ENCODE measurements at regions not wholly inside any gene's neighbourhood (a gene's known extent, or its start where the extent isn't known, plus 50 kb on each side); places are given as distances from the start of the nearest gene placed in this dataset.
"Not testable (repeated sequence)": the region's sequence is repeated elsewhere in the genome, so short reads cannot be mapped to it uniquely, and the experiment has no call there.

GRCh38 chr4:11966782-11967181, 538.1 kb upstream of the HS3ST1 start:
- TF ChIP-seq, protein P1, sequence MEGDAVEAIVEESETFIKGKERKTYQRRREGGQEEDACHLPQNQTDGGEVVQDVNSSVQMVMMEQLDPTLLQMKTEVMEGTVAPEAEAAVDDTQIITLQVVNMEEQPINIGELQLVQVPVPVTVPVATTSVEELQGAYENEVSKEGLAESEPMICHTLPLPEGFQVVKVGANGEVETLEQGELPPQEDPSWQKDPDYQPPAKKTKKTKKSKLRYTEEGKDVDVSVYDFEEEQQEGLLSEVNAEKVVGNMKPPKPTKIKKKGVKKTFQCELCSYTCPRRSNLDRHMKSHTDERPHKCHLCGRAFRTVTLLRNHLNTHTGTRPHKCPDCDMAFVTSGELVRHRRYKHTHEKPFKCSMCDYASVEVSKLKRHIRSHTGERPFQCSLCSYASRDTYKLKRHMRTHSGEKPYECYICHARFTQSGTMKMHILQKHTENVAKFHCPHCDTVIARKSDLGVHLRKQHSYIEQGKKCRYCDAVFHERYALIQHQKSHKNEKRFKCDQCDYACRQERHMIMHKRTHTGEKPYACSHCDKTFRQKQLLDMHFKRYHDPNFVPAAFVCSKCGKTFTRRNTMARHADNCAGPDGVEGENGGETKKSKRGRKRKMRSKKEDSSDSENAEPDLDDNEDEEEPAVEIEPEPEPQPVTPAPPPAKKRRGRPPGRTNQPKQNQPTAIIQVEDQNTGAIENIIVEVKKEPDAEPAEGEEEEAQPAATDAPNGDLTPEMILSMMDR (conservative IDR thresholded peaks at IDR 0.05; ENCODE audit: low read depth, low read length): no peak
- no peak for DNase-seq (ENCODE audit: low read depth)

GRCh38 chr4:11954093-11954492, 525.4 kb upstream of the HS3ST1 start:
- no peak overlapping the region for H3K4me3 ChIP-seq (ENCODE audit: low read depth, low read length)
- TF ChIP-seq, protein P1 (conservative IDR thresholded peaks at IDR 0.05; ENCODE audit: low read depth, low read length): peak; percentile 12
- peak; percentile 10 for DNase-seq (ENCODE audit: low read depth)

More at GRCh38 chr4:11966782-11967181, 538.1 kb upstream of the HS3ST1 start:
- H3K4me3 ChIP-seq (ENCODE audit: low read depth, low read length): no peak overlapping the region

DNA sequence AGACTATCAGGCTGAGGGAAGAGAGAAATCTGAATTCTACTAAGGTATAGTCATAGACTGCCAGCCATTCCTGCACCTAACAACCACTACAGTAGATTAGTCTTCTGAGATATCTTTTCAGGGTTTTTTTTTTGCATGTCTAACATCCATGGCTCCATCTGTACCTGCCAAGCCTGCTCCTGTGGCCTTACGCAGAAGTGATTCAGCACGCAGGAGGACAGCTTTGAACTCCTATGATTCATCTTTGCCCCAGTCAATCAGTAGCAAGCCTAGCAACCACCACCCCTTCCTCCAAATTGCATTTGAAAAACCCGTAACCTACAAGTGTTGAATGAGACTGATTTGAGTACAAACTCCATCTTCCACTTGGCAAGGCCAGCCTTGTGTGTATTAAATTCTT, 520.7 kb upstream of the HS3ST1 start:
- no peak for DNase-seq (ENCODE audit: low read depth)
- H3K4me3 ChIP-seq (ENCODE audit: low read depth, low read length): no peak overlapping the region
- TF ChIP-seq, protein P1 (conservative IDR thresholded peaks at IDR 0.05; ENCODE audit: low read depth, low read length): no peak

DNA sequence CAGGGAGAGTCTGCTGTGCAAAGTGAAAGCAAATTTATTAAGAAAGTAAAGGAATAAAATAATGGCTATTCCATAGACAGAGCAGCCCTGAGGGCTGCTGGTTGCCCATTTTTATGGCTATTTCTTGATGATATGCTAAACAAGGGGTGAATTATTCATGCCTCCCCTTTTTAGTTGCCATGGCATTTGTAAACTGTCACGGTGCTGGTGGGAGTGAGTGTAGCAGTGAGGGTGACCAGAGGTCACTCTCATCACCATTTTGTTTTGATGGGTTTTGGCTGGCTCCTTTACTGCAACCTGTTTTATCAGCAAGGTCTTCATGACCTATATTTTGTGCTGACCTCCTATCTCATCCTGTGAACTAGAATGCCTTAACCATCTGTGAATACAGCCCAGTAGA, 518.9 kb upstream of the HS3ST1 start:
- H3K4me3 ChIP-seq (ENCODE audit: low read depth, low read length); DNase-seq (ENCODE audit: low read depth): not testable (repeated sequence)

- TF ChIP-seq, protein P1 (conservative IDR thresholded peaks at IDR 0.05; ENCODE audit: low read depth, low read length): no peak
- no peak for DNase-seq (ENCODE audit: low read depth)
- H3K4me3 ChIP-seq (ENCODE audit: low read depth, low read length): no peak overlapping the region
These were observed 509.2 kb upstream of the HS3ST1 start for GRCh38 chr4:11937941-11938340.

DNA sequence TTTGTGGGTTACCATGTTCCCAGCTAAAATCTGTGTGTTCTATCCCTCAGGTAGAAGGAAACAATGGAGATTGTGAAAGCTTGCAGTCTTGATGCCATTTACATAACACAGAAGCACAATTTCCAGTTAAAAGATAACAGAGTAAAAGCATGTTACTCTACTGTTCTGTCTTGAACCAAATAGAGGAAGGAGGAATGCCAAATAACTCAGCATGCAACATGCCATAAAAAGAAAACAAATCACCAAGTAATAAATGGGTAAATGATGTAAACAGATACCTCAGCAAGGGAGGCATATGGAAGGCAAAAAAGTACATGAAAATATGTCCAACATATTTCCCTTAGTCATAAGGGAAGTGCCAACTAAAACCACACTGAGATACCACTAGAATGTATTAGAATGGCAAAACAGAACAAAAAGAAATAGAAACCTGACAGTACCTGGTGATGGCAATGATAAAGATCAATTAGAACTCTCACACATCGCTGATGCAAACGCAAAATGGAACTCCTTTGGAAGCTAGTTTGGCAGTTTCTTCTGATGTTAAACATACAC, 502.6 kb upstream of the HS3ST1 start:
- TF ChIP-seq, protein P1 (conservative IDR thresholded peaks at IDR 0.05; ENCODE audit: low read depth, low read length): no peak
- DNase-seq (ENCODE audit: low read depth): no peak
- H3K4me3 ChIP-seq (ENCODE audit: low read depth, low read length): no peak overlapping the region

GRCh38 chr4:11929080-11929479, 500.4 kb upstream of the HS3ST1 start:
- H3K4me3 ChIP-seq (ENCODE audit: low read depth, low read length): no peak overlapping the region
- DNase-seq (ENCODE audit: low read depth): no peak
- TF ChIP-seq, protein P1 (conservative IDR thresholded peaks at IDR 0.05; ENCODE audit: low read depth, low read length): no peak
